ENCODE measurements at regions not wholly inside any gene's neighbourhood (a gene's known extent, or its start where the extent isn't known, plus 50 kb on each side); places are given as distances from the start of the nearest gene placed in this dataset.

- DNase-seq = no peak
Observed at GRCh38 chr1:5053744-5054143, 399.3 kb downstream of the AJAP1 start.

DNA sequence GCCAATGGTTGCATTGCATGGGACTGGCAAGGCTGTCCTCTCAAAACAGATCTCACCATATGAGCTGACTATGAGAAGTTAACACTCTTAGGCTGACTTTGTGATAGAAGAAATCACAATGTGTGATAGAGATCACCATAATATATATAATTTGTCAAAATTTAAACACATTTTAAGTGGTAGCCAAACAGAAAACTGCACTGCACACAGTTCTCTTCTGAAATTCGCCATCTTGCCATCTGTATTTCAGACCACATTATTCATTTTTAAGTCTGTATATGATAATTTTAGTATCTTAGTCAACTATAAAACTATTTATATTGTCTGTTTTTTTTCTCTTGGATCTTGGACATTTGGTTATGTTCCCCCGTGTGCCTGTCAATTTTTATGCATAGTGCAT is 374.7 kb downstream of the AJAP1 start:
- DNase-seq = no peak

- no peak for DNase-seq
Observed at GRCh38 chr1:5012249-5012648, 357.8 kb downstream of the AJAP1 start.

GRCh38 chr1:5010656-5011055 is 356.2 kb downstream of the AJAP1 start:
- DNase-seq = no peak

- no peak for DNase-seq
Observed at GRCh38 chr1:5010236-5010635, 355.8 kb downstream of the AJAP1 start.

DNA sequence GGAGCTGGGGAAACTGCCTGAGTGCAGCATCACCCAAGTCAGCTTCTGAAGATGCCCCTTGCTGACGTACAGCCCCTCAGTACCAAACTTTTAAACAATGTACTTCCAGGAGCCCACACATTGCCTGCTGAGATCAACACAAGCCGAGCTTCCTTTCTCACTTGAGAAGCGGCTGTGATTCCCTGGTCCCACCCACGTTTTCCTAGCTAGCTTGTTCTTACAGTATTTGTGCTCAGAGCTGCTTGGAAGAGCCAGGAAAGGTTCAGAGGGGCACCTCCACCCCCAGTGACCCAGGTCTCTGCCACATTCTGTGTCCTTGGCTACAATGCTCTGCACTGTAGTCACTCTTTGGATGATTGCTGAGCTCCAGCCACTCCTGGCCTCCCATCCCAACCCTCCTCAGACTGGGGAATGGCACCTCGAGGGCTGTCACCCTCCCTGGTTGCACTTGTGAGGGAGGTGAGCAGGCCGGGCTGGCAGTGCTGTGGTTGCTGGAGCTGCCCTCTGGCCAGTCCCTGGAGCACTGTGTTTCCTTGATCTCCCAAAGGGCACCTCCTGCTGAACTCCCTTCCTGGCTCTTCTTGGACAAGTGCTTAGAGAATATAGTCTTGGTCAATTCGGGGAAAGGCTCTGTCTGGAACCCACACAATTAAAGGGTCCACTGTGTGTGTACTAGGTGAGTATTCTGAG is 355.1 kb downstream of the AJAP1 start:
- DNase-seq = no peak

GRCh38 chr1:5005171-5005570 is 350.8 kb downstream of the AJAP1 start:
- no peak for DNase-seq

- no peak for DNase-seq
Observed at GRCh38 chr1:5002676-5003075, 348.3 kb downstream of the AJAP1 start.

GRCh38 chr1:5001466-5001865 is 347.1 kb downstream of the AJAP1 start:
- no peak for DNase-seq

DNA sequence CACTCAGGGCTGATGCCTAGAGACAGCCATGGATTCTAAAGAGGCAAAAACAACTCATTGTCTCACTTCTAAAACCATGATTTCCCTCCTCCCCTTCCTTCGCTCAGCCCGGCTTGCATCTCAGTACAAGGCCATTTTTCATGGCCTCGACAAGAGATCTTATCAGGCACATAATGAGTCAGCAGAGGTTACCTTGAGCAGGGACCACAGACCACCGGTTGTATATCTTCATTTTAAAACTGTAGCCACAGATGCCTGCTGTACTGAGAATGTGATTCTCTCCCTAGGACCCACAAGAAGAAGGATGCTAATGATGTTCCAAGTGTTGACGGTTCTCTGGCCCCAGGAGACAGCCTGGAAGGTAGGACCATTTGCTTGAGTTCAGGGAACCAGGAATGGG is 331.9 kb downstream of the AJAP1 start:
- no peak for DNase-seq

DNA sequence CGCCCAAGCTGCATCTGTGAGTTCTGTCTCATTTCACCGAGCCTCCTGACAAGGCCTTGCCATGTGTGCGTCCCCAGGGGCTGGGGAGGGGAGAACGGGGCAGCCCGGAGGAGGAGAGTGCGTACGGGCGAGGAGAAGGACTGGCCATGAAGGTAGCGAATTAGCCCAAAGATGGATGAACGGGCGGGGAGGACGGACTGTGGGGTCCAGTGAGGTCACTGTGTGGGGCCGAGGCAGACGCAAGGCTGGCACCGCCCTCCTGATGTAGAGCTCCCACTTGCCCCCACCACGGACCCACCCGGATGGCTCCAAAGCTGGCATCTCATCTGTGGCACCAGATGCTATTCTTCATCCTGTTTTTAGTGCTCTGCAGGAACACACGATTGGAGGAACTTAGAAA is 330.4 kb downstream of the AJAP1 start:
- no peak for DNase-seq

DNA sequence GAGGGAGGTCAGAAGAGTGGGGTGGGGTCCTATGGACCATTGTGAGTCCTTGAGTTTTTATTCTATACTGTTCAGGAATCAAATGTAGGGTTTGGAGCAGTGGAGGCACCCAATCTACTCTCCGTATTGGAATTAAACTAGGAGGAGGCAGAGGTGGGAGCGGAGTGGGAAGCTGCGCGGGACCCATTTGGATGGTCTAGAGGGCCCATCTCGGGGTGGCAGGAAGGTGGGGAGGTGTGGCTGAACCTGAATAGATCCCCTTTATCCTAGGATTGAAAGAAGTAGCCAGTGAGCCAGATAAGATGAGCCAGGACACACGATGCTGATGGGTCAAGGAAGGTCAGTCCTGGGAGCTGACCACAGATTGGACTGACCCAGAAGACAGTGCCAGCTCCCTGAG is 325.8 kb downstream of the AJAP1 start:
- no peak for DNase-seq

DNA sequence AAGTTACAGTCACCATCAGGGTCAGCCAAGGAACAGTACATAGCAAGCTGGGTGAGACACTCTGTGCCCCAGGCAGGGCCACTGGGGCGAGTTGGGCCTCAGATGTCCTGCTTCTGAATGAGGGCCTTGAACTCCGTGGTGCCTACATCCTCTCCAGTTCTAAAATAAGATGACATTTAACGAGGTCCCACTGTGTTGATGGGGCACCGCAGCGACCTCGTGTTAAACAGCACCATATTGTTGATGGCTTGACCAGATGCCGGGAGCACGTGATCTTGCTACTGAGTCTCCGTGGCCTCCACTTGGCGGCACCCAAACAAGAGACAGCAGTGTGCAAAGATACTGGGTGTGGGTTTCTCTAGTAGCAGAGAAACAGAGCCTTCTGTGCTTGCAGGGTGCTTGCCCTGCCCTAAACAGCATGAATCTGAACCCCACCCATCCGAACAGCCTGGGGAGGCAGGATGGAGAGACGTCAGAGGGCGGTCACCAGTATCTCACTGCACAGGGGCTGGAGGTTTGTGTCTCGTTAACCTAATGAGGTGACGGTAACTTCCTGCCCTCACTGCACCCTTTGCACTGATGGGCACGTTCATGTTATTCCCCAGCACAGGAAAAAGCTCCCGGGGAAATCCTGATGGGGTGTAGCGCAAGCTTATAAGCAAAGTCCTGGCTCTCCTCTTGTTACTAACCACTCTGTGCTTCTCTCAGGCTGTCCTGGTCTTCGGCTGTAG is 324.4 kb downstream of the AJAP1 start:
- no peak for DNase-seq

GRCh38 chr1:4977701-4978100 is 323.3 kb downstream of the AJAP1 start:
- no peak for DNase-seq

DNA sequence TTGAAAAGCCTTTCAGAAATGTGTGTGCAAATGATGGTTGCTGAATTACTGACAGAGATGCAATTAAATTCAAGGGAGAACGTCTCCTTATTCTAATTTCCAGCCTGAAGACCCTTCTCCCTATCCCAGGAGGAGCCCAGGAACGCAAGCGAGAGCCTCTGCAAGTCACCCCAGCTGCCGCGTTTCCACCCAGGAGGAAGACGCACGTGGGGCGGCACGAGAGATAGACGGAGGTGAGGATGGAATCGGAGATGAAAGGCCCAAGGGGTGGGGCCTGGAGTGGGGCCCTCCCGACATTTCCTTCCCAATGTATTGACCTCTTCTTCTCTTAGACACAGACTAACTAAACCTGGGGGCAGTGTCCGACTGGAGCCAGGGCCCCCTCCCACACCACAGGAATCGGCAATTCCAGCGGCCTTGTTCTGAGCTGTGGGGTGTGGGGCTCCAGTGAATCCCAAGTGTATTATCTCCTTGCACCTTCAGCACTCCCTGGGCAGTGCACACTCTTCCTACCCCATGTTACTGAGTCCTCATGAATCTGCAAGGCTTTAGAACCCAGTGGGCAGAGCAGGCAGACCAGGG is 322.5 kb downstream of the AJAP1 start:
- DNase-seq = no peak

DNA sequence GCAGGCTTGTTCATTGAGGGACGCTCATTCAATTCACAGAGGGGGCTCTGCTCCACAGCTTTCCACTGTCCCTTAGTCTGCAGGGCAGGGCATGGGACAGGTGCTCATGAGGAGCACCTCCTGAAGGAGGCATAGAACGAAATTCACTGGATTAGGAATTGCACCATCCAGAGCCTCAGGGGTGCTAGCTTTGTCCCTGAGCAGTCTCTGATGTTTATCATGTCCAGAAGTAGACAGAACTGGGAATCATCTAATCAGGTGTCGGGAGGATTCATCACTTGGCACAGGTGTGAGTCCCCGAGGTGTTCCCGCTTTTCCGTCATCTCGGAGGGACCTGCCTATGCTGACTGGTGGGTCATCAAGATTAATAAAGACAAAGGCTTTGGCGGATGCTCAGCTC is 321.4 kb downstream of the AJAP1 start:
- DNase-seq = no peak

- no peak for DNase-seq
Observed at GRCh38 chr1:4974981-4975685, 320.7 kb downstream of the AJAP1 start.

- DNase-seq = no peak
Observed at GRCh38 chr1:4973341-4973740, 318.9 kb downstream of the AJAP1 start.

DNA sequence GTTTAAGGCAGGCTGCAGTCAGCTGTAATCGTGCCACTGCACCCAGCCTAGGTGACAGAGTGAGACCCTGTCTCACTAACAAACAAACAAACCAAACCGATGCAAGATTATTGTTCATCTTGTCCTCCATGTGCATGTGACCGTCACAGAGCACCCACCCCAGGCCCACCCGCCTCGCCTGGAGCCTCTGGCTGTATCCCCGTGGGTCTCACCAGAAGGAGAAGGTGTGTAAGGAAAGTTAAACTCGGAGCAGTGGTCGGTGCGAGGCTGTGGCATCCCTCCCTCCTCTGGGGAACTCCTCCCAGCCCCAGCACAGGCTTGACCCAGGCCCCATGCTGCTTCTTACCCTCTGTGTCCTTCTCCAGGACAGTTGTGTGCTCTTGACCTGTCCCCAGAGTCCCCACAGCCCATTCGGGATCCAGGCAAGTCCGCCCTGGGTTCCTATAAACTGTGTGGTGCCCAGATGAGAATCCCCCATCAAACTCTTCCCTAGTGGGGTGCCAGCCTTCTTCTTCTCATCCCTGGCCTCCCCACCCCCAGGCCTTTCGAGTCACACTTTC is 318.4 kb downstream of the AJAP1 start:
- DNase-seq = no peak

DNA sequence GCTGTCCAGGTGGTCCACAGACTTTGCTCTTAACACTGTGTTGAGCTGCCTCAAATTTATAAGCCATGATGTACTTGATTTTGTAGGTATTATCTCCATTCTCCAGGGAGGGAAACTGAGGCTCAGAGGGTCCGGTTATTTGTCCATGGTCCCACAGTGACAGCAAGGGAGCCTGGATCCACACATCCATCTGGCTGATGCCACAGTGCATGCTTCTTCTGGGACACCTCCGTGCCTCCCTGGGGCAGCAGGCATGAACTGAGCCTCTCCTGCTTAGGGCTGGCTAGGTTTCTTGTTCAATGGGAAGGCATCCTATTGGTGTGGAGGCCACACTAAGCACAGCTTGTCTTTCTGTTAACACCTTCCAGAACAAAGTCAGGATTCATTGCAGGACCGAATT is 317.3 kb downstream of the AJAP1 start:
- no peak for DNase-seq

- no peak for DNase-seq
Observed at GRCh38 chr1:4970532-4970931, 316.1 kb downstream of the AJAP1 start.

- DNase-seq = no peak
Observed at GRCh38 chr1:4969556-4970129, 315.2 kb downstream of the AJAP1 start.

All from NK-92 treated with Interleukin-12 subunit alpha and Interleukin-12 subunit beta, amount 100 ng/mL, for 24 hours (cell line).